GM12878 (cell line): ENCODE measurements at regions not wholly inside any gene's neighbourhood (a gene's known extent, or its start where the extent isn't known, plus 50 kb on each side); places are given as distances from the start of the nearest gene placed in this dataset.

ENCODE experiments used
- ATAC-seq: fragments of 200-7000 bp; cut with Tn5 transposase; 3 replicates; pipeline ENCODE4 v1.9.1; 2020; ENCODE audit warnings: mild to moderate bottlenecking, moderate library complexity
- BruUV-seq: library from RNA; stranded (reverse); fragments of 400-500 nt; replicated peaks from 2 replicates; lab custom pipeline; 2021; lab: Mats Ljungman, UMichigan
- CTCF ChIA-PET: fragments of 300-600 bp; sonication (Branson Sonifier 250); formaldehyde crosslinking; extraction: SDS; loops from one replicate; lab custom pipeline; 2021; ENCODE audit warnings: inconsistent platforms; lab: Yijun Ruan, JAX
- POLR2A ChIA-PET: fragments of 350-600 bp; formaldehyde crosslinking; extraction: SDS; loops from one replicate; lab custom pipeline; 2021; ENCODE audit warnings: inconsistent platforms; lab: Charles Lee
- RAD21 ChIA-PET: fragments of 300-600 bp; sonication (Branson Sonifier 250); formaldehyde crosslinking; loops from one replicate; lab custom pipeline; 2023; ENCODE audit warnings: antibody characterized with exemption; ENCODE audit not compliant: unreplicated experiment; lab: Charles Lee
- SMC1A ChIA-PET: fragments of 300-600 bp; sonication (Branson Sonifier 250); formaldehyde crosslinking; loops from one replicate; lab custom pipeline; 2023; ENCODE audit not compliant: unreplicated experiment, uncharacterized antibody; lab: Charles Lee
- DNase-seq: peaks from one replicate; pipeline ENCODE4 v3.0.0-alpha.2; 2011; ENCODE audit warnings: low read depth, low spot score
- FAIRE-seq: peaks from 3 replicates; lab custom pipeline; 2011; peaks lifted over from hg19 to GRCh38; lab: Jason Lieb, UNC
- H2AFZ ChIP-seq: 2 replicates; pipeline ENCODE4 v1.6.0; 2011; ENCODE audit warnings: low read depth, low read length, control low read depth; ENCODE audit not compliant: control insufficient read depth
- H3K27ac ChIP-seq: 2 replicates; pipeline ENCODE4 v1.5.1; 2011; ENCODE audit warnings: control low read depth; ENCODE audit not compliant: control insufficient read depth, insufficient read depth
- H3K27me3 ChIP-seq, 2 experiments: replicated peaks in 1 of 2; 2 replicates each; pipeline versions ENCODE4 v1.6.0 to v1.6.1; 2011; ENCODE audit warnings: low read length in 1 of 2; ENCODE audit not compliant: control insufficient read depth in 2 of 2, insufficient read depth in 2 of 2
- H3K36me3 ChIP-seq, 2 experiments: 2 replicates each; pipeline ENCODE4 v1.5.1; 2011; ENCODE audit warnings: low read length in 1 of 2; ENCODE audit not compliant: control insufficient read depth in 2 of 2, insufficient read depth in 2 of 2
- H3K4me1 ChIP-seq: 2 replicates; pipeline ENCODE4 v1.6.1; 2011; ENCODE audit warnings: mild to moderate bottlenecking, low read length, moderate library complexity, mixed read lengths; ENCODE audit not compliant: control insufficient read depth, insufficient read depth
- H3K4me2 ChIP-seq: 2 replicates; pipeline ENCODE4 v1.6.0; 2011; ENCODE audit warnings: control low read depth; ENCODE audit not compliant: control insufficient read depth, insufficient read depth
- H3K4me3 ChIP-seq: fragments of 200-600 bp; sonication (generic); 2 replicates; pipeline ENCODE4 v1.5.1; 2016
- H3K79me2 ChIP-seq: 2 replicates; pipeline ENCODE4 v1.6.0; 2011; ENCODE audit warnings: low read length; ENCODE audit not compliant: control insufficient read depth, insufficient read depth
- H3K9ac ChIP-seq: 2 replicates; pipeline ENCODE4 v1.8.0; 2011; ENCODE audit warnings: low read length, control low read depth, mixed read lengths; ENCODE audit not compliant: control insufficient read depth, insufficient read depth
- H3K9me3 ChIP-seq: replicated peaks from 3 replicates; pipeline ENCODE4 v1.5.1; 2011; ENCODE audit warnings: mild to moderate bottlenecking, low read length; ENCODE audit not compliant: control insufficient read depth, insufficient read depth
- H4K20me1 ChIP-seq: 2 replicates; pipeline ENCODE4 v1.6.0; 2011; ENCODE audit not compliant: control insufficient read depth, insufficient read depth
- CBX5 ChIP-seq: sonication (generic); IDR thresholded peaks from 2 replicates; pipeline ENCODE4 v1.6.1; 2016; ENCODE audit warnings: low read depth, moderate library complexity, mild to moderate bottlenecking, inconsistent platforms
- E4F1 ChIP-seq: fragments of 450-650 bp; IDR thresholded peaks from 2 replicates; pipeline ENCODE4 v1.6.1; 2018; ENCODE audit warnings: borderline replicate concordance, mild to moderate bottlenecking; ENCODE audit not compliant: partially characterized antibody
- STAT1 ChIP-seq: fragments of 450-650 bp; conservative IDR thresholded peaks from 2 replicates; pipeline ENCODE4 v1.6.1; 2014; ENCODE audit warnings: antibody characterized with exemption, mild to moderate bottlenecking
- TCF7 ChIP-seq: IDR thresholded peaks from 2 replicates; pipeline ENCODE4 v1.6.1; 2014; ENCODE audit warnings: antibody characterized with exemption, borderline replicate concordance
- in situ Hi-C: fragments of 300-500 bp; cut with MboI; formaldehyde crosslinking; loops from 9 replicates; pipeline ENCODE4 v1.14.3; 2018; ENCODE audit warnings: mixed read lengths
- intact Hi-C: fragments of 100-400 bp; cut with micrococcal nuclease; formaldehyde crosslinking; loops from one replicate; pipeline ENCODE4 v1.14.2; 2022; ENCODE audit not compliant: unreplicated experiment

- in situ Hi-C loops = no loop called here
- SMC1A ChIA-PET = interaction anchor here (0.8 to 1.7 kb wide), 4 partner anchors 10 to 152 kb away, joined by 3 to 7 read pairs (median 4); no protein-coding TSS in a partner anchor
- CTCF ChIA-PET = interaction anchor here (1.2 kb wide), 1 partner anchor 10 kb away, joined by 3 read pairs; no protein-coding TSS in a partner anchor
- H3K36me3 ChIP-seq = no peaks in the 10 kb centered on the region
- DNase-seq = no peak
- no peak overlapping the region for H3K9ac ChIP-seq
- RAD21 ChIA-PET = interaction anchor here (1.0 kb wide), 1 partner anchor 13 kb away, joined by 3 read pairs; no protein-coding TSS in a partner anchor
- TF ChIP-seq STAT1 (no peak), E4F1 (no peak), TCF7 (peak; percentile 62), CBX5 (peak; percentile 89; the same call in 1 of the 2 replicates)
- TF ChIP-seq, all 136 proteins: peak for 2
- FAIRE-seq (no peak), ATAC-seq (no peak)
- Histone ChIP-seq H3K4me1 (peaks cover 26% of the 10 kb centered on the region), H3K27me3 (no peaks in the 10 kb centered on the region), H3K9me3 (peaks cover 12% of the 10 kb centered on the region), H3K27ac (no peak overlapping the region), H3K79me2 (peaks cover 10% of the 10 kb centered on the region), H3K4me2 (no peak overlapping the region), H4K20me1 (no peaks in the 10 kb centered on the region), H3K4me3 (no peak overlapping the region), H2AFZ (no peak overlapping the region)
- BruUV-seq = no TSS peak
- POLR2A ChIA-PET = interaction anchor here (0.9 kb wide), 1 partner anchor 21 kb away, joined by 3 read pairs; no protein-coding TSS in a partner anchor
- intact Hi-C loops = no loop called here
Measured at GRCh38 chr16:72654535-72654934, 393.4 kb downstream of the ZFHX3 start.
